Glutamatergic neuron (in vitro differentiated cells): ENCODE measurements at regions not wholly inside any gene's neighbourhood (a gene's known extent, or its start where the extent isn't known, plus 50 kb on each side); places are given as distances from the start of the nearest gene placed in this dataset.

Experiments used
- DNase-seq: peaks from one replicate; pipeline ENCODE4 v3.0.0; 2022
- H3K27ac Mint-ChIP-seq: one replicate; pipeline ENCODE4 v1.8.0; 2020; ENCODE audit warnings: mild to moderate bottlenecking, mixed read lengths, inconsistent platforms; ENCODE audit not compliant: unreplicated experiment
- H3K27me3 Mint-ChIP-seq: one replicate; pipeline ENCODE4 v1.8.0; 2020; ENCODE audit warnings: mild to moderate bottlenecking, moderate library complexity, mixed read lengths, inconsistent platforms; ENCODE audit not compliant: unreplicated experiment
- H3K36me3 Mint-ChIP-seq: one replicate; pipeline ENCODE4 v1.8.0; 2020; ENCODE audit warnings: mild to moderate bottlenecking, mixed read lengths, inconsistent platforms; ENCODE audit not compliant: unreplicated experiment
- H3K4me1 Mint-ChIP-seq: one replicate; pipeline ENCODE4 v1.8.0; 2020; ENCODE audit warnings: mild to moderate bottlenecking, low read depth, mixed read lengths, inconsistent platforms; ENCODE audit not compliant: unreplicated experiment
- H3K4me3 Mint-ChIP-seq: one replicate; pipeline ENCODE4 v1.8.0; 2020; ENCODE audit warnings: mild to moderate bottlenecking, mixed read lengths, inconsistent platforms; ENCODE audit not compliant: unreplicated experiment
- H3K9me3 Mint-ChIP-seq: one replicate; pipeline ENCODE4 v1.8.0; 2020; ENCODE audit warnings: mild to moderate bottlenecking, moderate library complexity, mixed read lengths, inconsistent platforms; ENCODE audit not compliant: unreplicated experiment
- CTCF ChIP-seq: fragments of 200-600 bp; sonication (generic); IDR thresholded peaks from one replicate; pipeline ENCODE4 v1.5.0; 2021; ENCODE audit not compliant: partially characterized antibody, unreplicated experiment

GRCh38 chr11:130700092-130700491, 216.2 kb downstream of the SNX19 start:
- Mint-ChIP-seq H3K36me3 (peaks cover 5% of the 10 kb centered on the region), H3K9me3 (no peaks in the 10 kb centered on the region), H3K27me3 (no peaks in the 10 kb centered on the region), H3K27ac (no peak overlapping the region), H3K4me1 (peaks cover 5% of the 10 kb centered on the region), H3K4me3 (no peak overlapping the region)
- TF ChIP-seq CTCF: no peak
- no peak for DNase-seq

- no peak for DNase-seq
- peaks cover 5% of the 10 kb centered on the region for H3K36me3 Mint-ChIP-seq
- H3K4me3 Mint-ChIP-seq: no peak overlapping the region
- H3K4me1 Mint-ChIP-seq: peaks cover 2% of the 10 kb centered on the region
- no peak overlapping the region for H3K27ac Mint-ChIP-seq
- no peaks in the 10 kb centered on the region for H3K27me3 Mint-ChIP-seq
- TF ChIP-seq CTCF: no peak
- no peaks in the 10 kb centered on the region for H3K9me3 Mint-ChIP-seq
Measured at GRCh38 chr11:130703489-130704190, 212.6 kb downstream of the SNX19 start.

GRCh38 chr11:130705670-130706421, 210.4 kb downstream of the SNX19 start:
- peaks cover 12% of the 10 kb centered on the region for H3K36me3 Mint-ChIP-seq
- no peaks in the 10 kb centered on the region for H3K27me3 Mint-ChIP-seq
- no peak for DNase-seq
- peaks cover 4% of the 10 kb centered on the region for H3K4me1 Mint-ChIP-seq
- H3K4me3 Mint-ChIP-seq: no peak overlapping the region
- no peak overlapping the region for H3K27ac Mint-ChIP-seq
- no peaks in the 10 kb centered on the region for H3K9me3 Mint-ChIP-seq
- TF ChIP-seq CTCF: no peak

GRCh38 chr11:130706572-130706971, 209.7 kb downstream of the SNX19 start:
- Mint-ChIP-seq H3K27me3 (no peaks in the 10 kb centered on the region), H3K27ac (no peak overlapping the region), H3K9me3 (no peaks in the 10 kb centered on the region), H3K4me1 (peaks cover 4% of the 10 kb centered on the region), H3K4me3 (no peak overlapping the region), H3K36me3 (peaks cover 12% of the 10 kb centered on the region)
- TF ChIP-seq CTCF: no peak
- DNase-seq: no peak

- no peak overlapping the region for H3K4me3 Mint-ChIP-seq
- H3K9me3 Mint-ChIP-seq: no peaks in the 10 kb centered on the region
- H3K27ac Mint-ChIP-seq: no peak overlapping the region
- DNase-seq: no peak
- no peaks in the 10 kb centered on the region for H3K27me3 Mint-ChIP-seq
- peaks cover 4% of the 10 kb centered on the region for H3K4me1 Mint-ChIP-seq
- no peak for TF ChIP-seq CTCF
- H3K36me3 Mint-ChIP-seq: peaks cover 11% of the 10 kb centered on the region
Measured at GRCh38 chr11:130707217-130707616, 209.1 kb downstream of the SNX19 start.
